ENCODE measurements at regions not wholly inside any gene's neighbourhood (a gene's known extent, or its start where the extent isn't known, plus 50 kb on each side); places are given as distances from the start of the nearest gene placed in this dataset.

DNA sequence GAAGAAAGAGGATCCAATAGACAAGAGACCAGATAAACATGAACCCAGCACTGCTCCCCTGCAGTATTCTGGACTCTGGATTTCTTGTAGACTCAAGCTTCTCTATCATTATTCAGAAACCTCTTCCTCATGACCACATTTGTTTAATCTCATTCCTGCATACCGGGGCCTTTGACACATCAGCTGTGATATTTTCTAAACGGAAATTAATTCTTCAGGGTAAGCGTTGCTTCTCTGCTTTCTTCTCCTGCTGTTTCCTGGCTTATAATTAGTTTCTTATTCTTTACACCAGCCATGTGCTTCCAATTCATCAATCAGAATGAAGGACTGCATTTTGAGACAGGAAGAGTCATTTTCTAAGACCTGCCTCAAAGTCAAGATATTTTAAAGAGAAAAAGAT is 54.2 kb upstream of the TARP start:
- Histone ChIP-seq H3K27ac (ENCODE audit: low read length) (no peak overlapping the region), H3K79me2 (ENCODE audit: low read length) (no peaks in the 10 kb centered on the region), H3K9ac (ENCODE audit: low read length) (no peak overlapping the region), H4K20me1 (ENCODE audit: insufficient read depth, low read length) (no peaks in the 10 kb centered on the region), H3K36me3 (replicated peaks; ENCODE audit: low read depth, low read length) (no peaks in the 10 kb centered on the region), H3K27me3 (ENCODE audit: low read depth, low read length) (peaks cover 4% of the 10 kb centered on the region; the same call in 1 of the 2 replicates), H3K4me3 (ENCODE audit: low read length) (no peak overlapping the region), H2AFZ (ENCODE audit: low read depth, low read length) (no peak overlapping the region), H3K4me2 (ENCODE audit: low read length) (no peak overlapping the region), H3K4me1 (ENCODE audit: low read length) (no peaks in the 10 kb centered on the region), H3K9me3 (ENCODE audit: insufficient read depth, low read length) (no peaks in the 10 kb centered on the region)
- TF ChIP-seq, protein P1, sequence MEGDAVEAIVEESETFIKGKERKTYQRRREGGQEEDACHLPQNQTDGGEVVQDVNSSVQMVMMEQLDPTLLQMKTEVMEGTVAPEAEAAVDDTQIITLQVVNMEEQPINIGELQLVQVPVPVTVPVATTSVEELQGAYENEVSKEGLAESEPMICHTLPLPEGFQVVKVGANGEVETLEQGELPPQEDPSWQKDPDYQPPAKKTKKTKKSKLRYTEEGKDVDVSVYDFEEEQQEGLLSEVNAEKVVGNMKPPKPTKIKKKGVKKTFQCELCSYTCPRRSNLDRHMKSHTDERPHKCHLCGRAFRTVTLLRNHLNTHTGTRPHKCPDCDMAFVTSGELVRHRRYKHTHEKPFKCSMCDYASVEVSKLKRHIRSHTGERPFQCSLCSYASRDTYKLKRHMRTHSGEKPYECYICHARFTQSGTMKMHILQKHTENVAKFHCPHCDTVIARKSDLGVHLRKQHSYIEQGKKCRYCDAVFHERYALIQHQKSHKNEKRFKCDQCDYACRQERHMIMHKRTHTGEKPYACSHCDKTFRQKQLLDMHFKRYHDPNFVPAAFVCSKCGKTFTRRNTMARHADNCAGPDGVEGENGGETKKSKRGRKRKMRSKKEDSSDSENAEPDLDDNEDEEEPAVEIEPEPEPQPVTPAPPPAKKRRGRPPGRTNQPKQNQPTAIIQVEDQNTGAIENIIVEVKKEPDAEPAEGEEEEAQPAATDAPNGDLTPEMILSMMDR (IDR thresholded peaks at IDR 0.05; ENCODE audit: low read depth, low read length): no peak
- no peak for TF ChIP-seq EZH2phosphoT487 (IDR thresholded peaks at IDR 0.05; ENCODE audit: low read depth)
